ENCODE measurements at regions not wholly inside any gene's neighbourhood (a gene's known extent, or its start where the extent isn't known, plus 50 kb on each side); places are given as distances from the start of the nearest gene placed in this dataset.

DNA sequence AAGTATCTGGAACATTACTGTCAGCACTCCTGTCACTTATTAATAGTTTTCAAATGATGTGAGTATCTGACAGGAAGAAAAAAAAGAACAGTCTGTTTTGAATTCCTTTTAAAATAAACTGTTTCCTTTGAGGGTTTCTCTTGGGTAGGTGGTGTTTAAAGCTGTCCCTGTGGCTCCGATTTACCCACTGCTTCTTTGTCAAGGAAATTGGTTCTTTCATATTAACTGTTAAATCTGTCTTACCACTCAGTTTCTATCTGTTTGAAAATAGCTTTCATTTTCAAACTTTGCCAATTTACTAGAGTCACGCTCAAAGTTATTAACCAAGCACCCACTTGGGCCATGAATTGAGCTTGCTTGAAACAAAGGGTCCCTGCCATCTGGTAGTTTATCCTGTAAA is 614.6 kb upstream of the NXPH2 start:
- H3K36me3 ChIP-seq (ENCODE audit: control insufficient read depth in 2 of 2, insufficient read depth in 2 of 2, low read length in 1 of 2): no peaks in the 10 kb centered on the region
- 84% methylated on average over 2 of the region's 2 CpGs for WGBS

GRCh38 chr2:139389391-139389790 is 609.2 kb upstream of the NXPH2 start:
- H3K4me1 ChIP-seq (ENCODE audit: control insufficient read depth in 2 of 2, insufficient read depth in 2 of 2, low read length in 2 of 2): no peaks in the 10 kb centered on the region
- no peak overlapping the region for H3K4me3 ChIP-seq (ENCODE audit: low read length in 2 of 2)
- no peaks in the 10 kb centered on the region for H3K9me3 ChIP-seq (ENCODE audit: control insufficient read depth in 2 of 2, insufficient read depth in 1 of 2, low read length in 1 of 2)
- 99% methylated on average over 2 of the region's 2 CpGs for WGBS
- H3K27me3 ChIP-seq (ENCODE audit: control insufficient read depth in 2 of 2, insufficient read depth in 1 of 2, low read length in 1 of 2): no peaks in the 10 kb centered on the region
- H3K27ac ChIP-seq (ENCODE audit: low read depth in 1 of 2, low read length in 1 of 2): no peak overlapping the region
- H3K36me3 ChIP-seq (ENCODE audit: control insufficient read depth in 2 of 2, insufficient read depth in 2 of 2, low read length in 1 of 2): no peaks in the 10 kb centered on the region
- DNase-seq (ENCODE audit: low read depth in 6 of 9, low spot score in 9 of 9): no peak

More for the DNA sequence above, 614.6 kb upstream of the NXPH2 start:
- Histone ChIP-seq H3K9me3 (ENCODE audit: control insufficient read depth in 2 of 2, insufficient read depth in 1 of 2, low read length in 1 of 2) (no peaks in the 10 kb centered on the region), H3K27me3 (ENCODE audit: control insufficient read depth in 2 of 2, insufficient read depth in 1 of 2, low read length in 1 of 2) (no peaks in the 10 kb centered on the region), H3K4me1 (ENCODE audit: control insufficient read depth in 2 of 2, insufficient read depth in 2 of 2, low read length in 2 of 2) (no peaks in the 10 kb centered on the region), H3K27ac (ENCODE audit: low read depth in 1 of 2, low read length in 1 of 2) (no peak overlapping the region), H3K4me3 (ENCODE audit: low read length in 2 of 2) (no peak overlapping the region)
- DNase-seq (ENCODE audit: low read depth in 6 of 9, low spot score in 9 of 9): no peak

DNA sequence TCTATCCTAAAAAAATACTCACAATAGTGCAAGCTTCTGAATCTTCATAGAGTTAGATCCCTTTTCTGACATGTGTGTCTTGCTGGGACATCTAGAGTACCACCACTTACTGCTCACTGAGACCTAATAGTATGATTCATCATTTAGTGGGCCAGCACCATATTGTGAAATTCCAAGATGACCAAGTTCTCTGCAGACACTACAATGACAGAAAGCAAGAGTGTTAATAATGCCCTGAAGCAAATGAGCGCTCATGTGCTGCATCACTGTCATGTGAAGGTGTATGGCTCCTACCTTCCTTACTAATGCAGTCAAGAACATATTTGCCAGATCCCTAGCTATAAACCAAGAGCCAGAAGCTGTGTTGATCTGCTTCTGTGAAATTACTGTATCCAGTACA is 606.2 kb upstream of the NXPH2 start:
- Histone ChIP-seq H3K36me3 (ENCODE audit: control insufficient read depth in 2 of 2, insufficient read depth in 2 of 2, low read length in 1 of 2) (no peaks in the 10 kb centered on the region), H3K27me3 (ENCODE audit: control insufficient read depth in 2 of 2, insufficient read depth in 1 of 2, low read length in 1 of 2) (no peaks in the 10 kb centered on the region), H3K4me1 (ENCODE audit: control insufficient read depth in 2 of 2, insufficient read depth in 2 of 2, low read length in 2 of 2) (no peaks in the 10 kb centered on the region), H3K27ac (ENCODE audit: low read depth in 1 of 2, low read length in 1 of 2) (no peak overlapping the region), H3K4me3 (ENCODE audit: low read length in 2 of 2) (no peak overlapping the region), H3K9me3 (ENCODE audit: control insufficient read depth in 2 of 2, insufficient read depth in 1 of 2, low read length in 1 of 2) (no peaks in the 10 kb centered on the region)
- no peak for DNase-seq (ENCODE audit: low read depth in 6 of 9, low spot score in 9 of 9)
- WGBS: 95% methylated on average over 1 of the region's 1 CpG

DNA sequence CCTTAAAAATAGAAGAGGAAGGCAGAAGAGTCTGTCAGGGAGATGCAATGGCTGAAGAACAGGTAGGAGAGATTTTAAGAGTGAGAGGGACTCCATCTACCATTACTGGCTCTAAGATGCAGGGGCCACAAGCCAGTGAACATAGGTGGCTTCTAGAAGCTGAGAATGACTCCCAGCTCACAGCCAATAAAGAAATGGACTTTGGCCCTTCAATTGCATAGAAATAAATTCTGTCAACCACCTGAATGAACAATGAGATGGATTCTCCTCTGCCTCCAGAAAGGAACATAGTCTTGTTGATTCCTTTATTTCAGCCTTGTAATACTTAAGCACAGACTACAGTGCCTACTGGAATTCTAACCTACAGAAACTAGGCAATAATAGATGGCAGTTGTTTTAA is 603.3 kb upstream of the NXPH2 start:
- H3K4me1 ChIP-seq (ENCODE audit: control insufficient read depth in 2 of 2, insufficient read depth in 2 of 2, low read length in 2 of 2): no peaks in the 10 kb centered on the region
- no peaks in the 10 kb centered on the region for H3K27me3 ChIP-seq (ENCODE audit: control insufficient read depth in 2 of 2, insufficient read depth in 1 of 2, low read length in 1 of 2)
- DNase-seq (ENCODE audit: low read depth in 6 of 9, low spot score in 9 of 9): no peak
- no peak overlapping the region for H3K4me3 ChIP-seq (ENCODE audit: low read length in 2 of 2)
- H3K9me3 ChIP-seq (ENCODE audit: control insufficient read depth in 2 of 2, insufficient read depth in 1 of 2, low read length in 1 of 2): no peaks in the 10 kb centered on the region
- H3K27ac ChIP-seq (ENCODE audit: low read depth in 1 of 2, low read length in 1 of 2): no peak overlapping the region
- no peaks in the 10 kb centered on the region for H3K36me3 ChIP-seq (ENCODE audit: control insufficient read depth in 2 of 2, insufficient read depth in 2 of 2, low read length in 1 of 2)

GRCh38 chr2:139380051-139380450 is 599.9 kb upstream of the NXPH2 start:
- no peak overlapping the region for H3K27ac ChIP-seq (ENCODE audit: low read depth in 1 of 2, low read length in 1 of 2)
- no peak overlapping the region for H3K4me3 ChIP-seq (ENCODE audit: low read length in 2 of 2)
- no peaks in the 10 kb centered on the region for H3K27me3 ChIP-seq (ENCODE audit: control insufficient read depth in 2 of 2, insufficient read depth in 1 of 2, low read length in 1 of 2)
- no peaks in the 10 kb centered on the region for H3K9me3 ChIP-seq (ENCODE audit: control insufficient read depth in 2 of 2, insufficient read depth in 1 of 2, low read length in 1 of 2)
- H3K36me3 ChIP-seq (ENCODE audit: control insufficient read depth in 2 of 2, insufficient read depth in 2 of 2, low read length in 1 of 2): no peaks in the 10 kb centered on the region
- no peaks in the 10 kb centered on the region for H3K4me1 ChIP-seq (ENCODE audit: control insufficient read depth in 2 of 2, insufficient read depth in 2 of 2, low read length in 2 of 2)
- 84% methylated on average over 1 of the region's 1 CpG for WGBS
- no peak for DNase-seq (ENCODE audit: low read depth in 6 of 9, low spot score in 9 of 9)

DNA sequence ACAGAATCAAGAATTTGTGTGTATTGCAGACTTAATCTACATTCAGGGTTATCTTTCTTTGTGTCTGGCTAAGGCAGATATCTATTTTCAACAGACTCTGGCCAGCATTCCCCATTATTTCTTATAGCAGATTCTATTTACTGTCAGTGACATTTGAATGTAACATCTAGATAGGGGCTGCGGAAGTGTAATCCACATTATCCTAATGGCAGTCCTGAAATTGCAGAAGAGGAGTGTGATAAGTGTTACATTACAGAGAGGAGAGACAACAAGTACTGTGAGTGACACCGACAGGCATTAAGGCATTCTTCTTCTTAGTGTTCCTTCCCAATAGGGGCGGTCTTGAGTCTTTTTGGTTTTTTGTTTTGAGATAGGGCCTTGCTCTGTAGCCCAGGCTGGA is 598.2 kb upstream of the NXPH2 start:
- Histone ChIP-seq H3K27ac (ENCODE audit: low read depth in 1 of 2, low read length in 1 of 2) (no peak overlapping the region), H3K36me3 (ENCODE audit: control insufficient read depth in 2 of 2, insufficient read depth in 2 of 2, low read length in 1 of 2) (no peaks in the 10 kb centered on the region), H3K4me3 (ENCODE audit: low read length in 2 of 2) (no peak overlapping the region), H3K4me1 (ENCODE audit: control insufficient read depth in 2 of 2, insufficient read depth in 2 of 2, low read length in 2 of 2) (no peaks in the 10 kb centered on the region), H3K27me3 (ENCODE audit: control insufficient read depth in 2 of 2, insufficient read depth in 1 of 2, low read length in 1 of 2) (no peaks in the 10 kb centered on the region), H3K9me3 (ENCODE audit: control insufficient read depth in 2 of 2, insufficient read depth in 1 of 2, low read length in 1 of 2) (no peaks in the 10 kb centered on the region)
- no peak for DNase-seq (ENCODE audit: low read depth in 6 of 9, low spot score in 9 of 9)
- WGBS: 87% methylated on average over 3 of the region's 3 CpGs

DNA sequence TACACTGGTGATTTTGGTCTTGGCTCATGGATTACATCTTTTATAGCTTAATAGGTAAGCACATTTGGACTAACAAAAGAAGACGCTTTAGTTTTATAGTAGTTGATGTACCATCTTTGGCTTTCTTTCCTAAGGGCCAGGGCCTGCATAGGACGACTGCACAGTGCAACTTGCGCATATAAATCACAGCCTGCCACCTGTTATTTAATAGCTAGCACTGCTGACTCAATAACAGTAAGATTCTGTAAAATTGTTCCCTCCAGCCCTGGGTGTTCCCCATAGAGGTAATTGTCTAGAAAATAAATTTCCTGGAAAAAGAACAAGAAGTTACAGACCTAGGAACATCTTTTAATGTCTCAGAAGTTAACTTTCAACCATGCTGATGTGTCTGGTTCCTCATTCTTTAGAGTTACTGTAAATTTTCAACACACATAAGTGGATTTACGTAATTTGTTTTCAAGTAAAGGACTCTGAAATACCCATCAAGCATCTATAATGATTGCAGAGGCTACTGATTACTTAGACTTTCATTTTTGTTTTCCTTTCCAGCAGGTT is 594.2 kb upstream of the NXPH2 start:
- Histone ChIP-seq H3K36me3 (ENCODE audit: control insufficient read depth in 2 of 2, insufficient read depth in 2 of 2, low read length in 1 of 2) (no peaks in the 10 kb centered on the region), H3K27me3 (ENCODE audit: control insufficient read depth in 2 of 2, insufficient read depth in 1 of 2, low read length in 1 of 2) (no peaks in the 10 kb centered on the region), H3K4me3 (ENCODE audit: low read length in 2 of 2) (no peak overlapping the region), H3K4me1 (ENCODE audit: control insufficient read depth in 2 of 2, insufficient read depth in 2 of 2, low read length in 2 of 2) (no peaks in the 10 kb centered on the region), H3K27ac (ENCODE audit: low read depth in 1 of 2, low read length in 1 of 2) (no peak overlapping the region), H3K9me3 (ENCODE audit: control insufficient read depth in 2 of 2, insufficient read depth in 1 of 2, low read length in 1 of 2) (no peaks in the 10 kb centered on the region)
- no peak for DNase-seq (ENCODE audit: low read depth in 6 of 9, low spot score in 9 of 9)
- WGBS: 85% methylated on average over 4 of the region's 4 CpGs

GRCh38 chr2:139369423-139370409 is 589.5 kb upstream of the NXPH2 start:
- WGBS: 79% methylated on average over 4 of the region's 4 CpGs
- Histone ChIP-seq H3K4me3 (ENCODE audit: low read length in 2 of 2) (no peak overlapping the region), H3K27ac (ENCODE audit: low read depth in 1 of 2, low read length in 1 of 2) (no peak overlapping the region), H3K36me3 (ENCODE audit: control insufficient read depth in 2 of 2, insufficient read depth in 2 of 2, low read length in 1 of 2) (no peaks in the 10 kb centered on the region), H3K9me3 (ENCODE audit: control insufficient read depth in 2 of 2, insufficient read depth in 1 of 2, low read length in 1 of 2) (no peaks in the 10 kb centered on the region), H3K4me1 (ENCODE audit: control insufficient read depth in 2 of 2, insufficient read depth in 2 of 2, low read length in 2 of 2) (no peaks in the 10 kb centered on the region), H3K27me3 (ENCODE audit: control insufficient read depth in 2 of 2, insufficient read depth in 1 of 2, low read length in 1 of 2) (no peaks in the 10 kb centered on the region)
- DNase-seq (ENCODE audit: low read depth in 6 of 9, low spot score in 9 of 9): no peak

GRCh38 chr2:139367416-139367815 is 587.2 kb upstream of the NXPH2 start:
- Histone ChIP-seq H3K9me3 (ENCODE audit: control insufficient read depth in 2 of 2, insufficient read depth in 1 of 2, low read length in 1 of 2) (no peaks in the 10 kb centered on the region), H3K36me3 (ENCODE audit: control insufficient read depth in 2 of 2, insufficient read depth in 2 of 2, low read length in 1 of 2) (no peaks in the 10 kb centered on the region), H3K4me3 (ENCODE audit: low read length in 2 of 2) (no peak overlapping the region), H3K4me1 (ENCODE audit: control insufficient read depth in 2 of 2, insufficient read depth in 2 of 2, low read length in 2 of 2) (no peaks in the 10 kb centered on the region), H3K27me3 (ENCODE audit: control insufficient read depth in 2 of 2, insufficient read depth in 1 of 2, low read length in 1 of 2) (no peaks in the 10 kb centered on the region), H3K27ac (ENCODE audit: low read depth in 1 of 2, low read length in 1 of 2) (no peak overlapping the region)
- 77% methylated on average over 6 of the region's 6 CpGs for WGBS
- DNase-seq (ENCODE audit: low read depth in 6 of 9, low spot score in 9 of 9): no peak

Measured in thymus (tissue), 11 donors.